Uterus (tissue), 3 donors: ENCODE measurements at regions not wholly inside any gene's neighbourhood (a gene's known extent, or its start where the extent isn't known, plus 50 kb on each side); places are given as distances from the start of the nearest gene placed in this dataset.

ENCODE experiments used
- DNase-seq, 2 donors: peaks; one replicate each; pipeline ENCODE4 v3.0.0-alpha.2; 2019 to 2020
- H3K27ac ChIP-seq, 2 donors: fragments of 200-600 bp; sonication (generic); 1 replicate in 1 of 2; 2 replicates in 1 of 2; pipeline ENCODE4 v1.5.1; 2016 to 2018
- H3K27me3 ChIP-seq, 2 donors: fragments of 200-600 bp; sonication (generic); one replicate each; pipeline ENCODE4 v1.5.1; 2018 to 2019; ENCODE audit warnings: control low read depth in 1 of 2
- H3K36me3 ChIP-seq, 2 donors: fragments of 200-600 bp; sonication (generic); one replicate each; pipeline ENCODE4 v1.5.1; 2019; ENCODE audit warnings: control low read depth in 1 of 2
- H3K4me1 ChIP-seq, 2 donors: fragments of 200-600 bp; sonication (generic); one replicate each; pipeline ENCODE4 v1.5.1; 2018 to 2019; ENCODE audit warnings: control low read depth in 1 of 2
- H3K4me3 ChIP-seq, 2 donors: fragments of 200-600 bp; sonication (generic); 1 replicate in 1 of 2; 2 replicates in 1 of 2; pipeline ENCODE4 v1.5.1; 2018 to 2019; ENCODE audit warnings: mild to moderate bottlenecking in 1 of 2
- H3K9me3 ChIP-seq, 2 donors: fragments of 200-600 bp; sonication (generic); one replicate each; pipeline ENCODE4 v1.5.1; 2019; ENCODE audit warnings: control low read depth in 1 of 2
- POLR2A ChIP-seq, 2 donors: fragments of 450-650 bp; IDR thresholded peaks; one replicate each; pipeline ENCODE4 v1.6.1; 2016; ENCODE audit warnings: antibody characterized with exemption in 2 of 2, mild to moderate bottlenecking in 1 of 2, moderate library complexity in 1 of 2
- intact Hi-C: fragments of 100-400 bp; cut with DNase I; formaldehyde crosslinking; loops from one replicate; pipeline ENCODE4 v1.15.1; 2023; ENCODE audit warnings: low total_unique reads
- TF ChIP-seq, protein P1 (sequence below), 4 experiments: fragments of 200-600 bp in 2 of 4; fragments of 450-650 bp in 2 of 4; sonication (generic) in 2 of 4; IDR thresholded peaks; one replicate each; pipeline ENCODE4 v1.5.1; 2016 to 2019; ENCODE audit warnings: antibody characterized with exemption in 4 of 4, mild to moderate bottlenecking in 2 of 4, moderate library complexity in 1 of 4
- donor health status: DM: yes; HTN: yes; CAD: no.

DNA sequence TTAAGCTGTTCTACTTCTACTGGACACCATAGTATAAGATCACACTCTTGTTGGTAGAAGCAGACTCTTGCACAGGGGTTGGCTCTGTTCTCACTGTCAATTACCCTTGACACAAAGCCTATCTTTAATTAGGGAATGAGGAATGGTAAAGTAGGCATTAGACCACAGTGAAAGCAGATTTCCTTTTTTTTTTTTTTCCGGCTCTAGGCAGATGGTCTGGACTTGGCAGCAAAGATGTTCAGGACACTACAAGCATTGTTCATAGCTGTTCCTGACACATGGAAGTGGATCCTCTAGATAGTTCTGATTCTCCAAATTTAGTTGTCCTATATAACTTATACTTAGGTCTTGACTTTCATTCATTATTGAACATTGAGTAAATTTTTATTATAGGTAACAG lies 672.2 kb upstream of the CELF4 start:
- Histone ChIP-seq H3K36me3 (no peaks in the 10 kb centered on the region), H3K27ac (no peak overlapping the region), H3K4me1 (no peaks in the 10 kb centered on the region), H3K27me3 (no peaks in the 10 kb centered on the region), H3K4me3 (no peak overlapping the region), H3K9me3 (no peaks in the 10 kb centered on the region)
- TF ChIP-seq POLR2A (IDR thresholded peaks at IDR 0.05): no peak
- TF ChIP-seq, protein P1, sequence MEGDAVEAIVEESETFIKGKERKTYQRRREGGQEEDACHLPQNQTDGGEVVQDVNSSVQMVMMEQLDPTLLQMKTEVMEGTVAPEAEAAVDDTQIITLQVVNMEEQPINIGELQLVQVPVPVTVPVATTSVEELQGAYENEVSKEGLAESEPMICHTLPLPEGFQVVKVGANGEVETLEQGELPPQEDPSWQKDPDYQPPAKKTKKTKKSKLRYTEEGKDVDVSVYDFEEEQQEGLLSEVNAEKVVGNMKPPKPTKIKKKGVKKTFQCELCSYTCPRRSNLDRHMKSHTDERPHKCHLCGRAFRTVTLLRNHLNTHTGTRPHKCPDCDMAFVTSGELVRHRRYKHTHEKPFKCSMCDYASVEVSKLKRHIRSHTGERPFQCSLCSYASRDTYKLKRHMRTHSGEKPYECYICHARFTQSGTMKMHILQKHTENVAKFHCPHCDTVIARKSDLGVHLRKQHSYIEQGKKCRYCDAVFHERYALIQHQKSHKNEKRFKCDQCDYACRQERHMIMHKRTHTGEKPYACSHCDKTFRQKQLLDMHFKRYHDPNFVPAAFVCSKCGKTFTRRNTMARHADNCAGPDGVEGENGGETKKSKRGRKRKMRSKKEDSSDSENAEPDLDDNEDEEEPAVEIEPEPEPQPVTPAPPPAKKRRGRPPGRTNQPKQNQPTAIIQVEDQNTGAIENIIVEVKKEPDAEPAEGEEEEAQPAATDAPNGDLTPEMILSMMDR (IDR thresholded peaks at IDR 0.05): no peak
- intact Hi-C loops: no loop called here
- no peak for DNase-seq

DNA sequence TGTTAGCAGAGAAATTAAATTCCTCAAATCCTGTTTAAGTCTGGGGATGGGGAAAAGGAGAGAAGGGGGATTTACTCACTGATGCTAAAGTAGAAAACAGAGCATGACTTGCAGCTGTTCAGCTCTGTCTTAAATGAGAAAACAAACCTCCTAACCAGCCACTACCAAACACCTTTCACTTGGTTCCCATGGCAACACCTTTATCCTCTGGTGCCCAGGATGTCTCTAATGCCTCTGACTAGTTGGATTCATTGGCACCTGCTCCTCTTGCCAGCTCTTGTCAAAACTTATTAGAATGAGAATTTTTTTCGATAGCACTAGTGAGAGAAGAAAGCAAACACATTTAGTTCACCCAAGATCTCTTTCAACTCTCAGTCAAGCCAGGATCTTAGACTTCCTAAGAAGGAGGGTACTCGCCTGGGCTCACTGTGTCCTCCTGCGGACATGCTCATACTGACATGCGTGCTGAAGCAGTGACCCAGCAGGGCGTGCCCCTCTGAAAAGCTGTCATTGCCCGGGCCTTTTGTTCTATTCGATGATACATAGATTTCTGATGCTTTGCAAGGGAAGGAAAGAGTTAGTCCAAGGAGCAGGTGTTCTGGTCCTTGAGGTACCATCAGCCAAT lies 656.0 kb upstream of the CELF4 start:
- Histone ChIP-seq H3K4me3 (no peak overlapping the region), H3K9me3 (no peaks in the 10 kb centered on the region), H3K4me1 (no peaks in the 10 kb centered on the region), H3K27me3 (no peaks in the 10 kb centered on the region), H3K27ac (no peak overlapping the region), H3K36me3 (no peaks in the 10 kb centered on the region)
- no peak for TF ChIP-seq POLR2A (IDR thresholded peaks at IDR 0.05)
- TF ChIP-seq, protein P1 (IDR thresholded peaks at IDR 0.05): no peak
- intact Hi-C loops: no loop called here
- no peak for DNase-seq

DNA sequence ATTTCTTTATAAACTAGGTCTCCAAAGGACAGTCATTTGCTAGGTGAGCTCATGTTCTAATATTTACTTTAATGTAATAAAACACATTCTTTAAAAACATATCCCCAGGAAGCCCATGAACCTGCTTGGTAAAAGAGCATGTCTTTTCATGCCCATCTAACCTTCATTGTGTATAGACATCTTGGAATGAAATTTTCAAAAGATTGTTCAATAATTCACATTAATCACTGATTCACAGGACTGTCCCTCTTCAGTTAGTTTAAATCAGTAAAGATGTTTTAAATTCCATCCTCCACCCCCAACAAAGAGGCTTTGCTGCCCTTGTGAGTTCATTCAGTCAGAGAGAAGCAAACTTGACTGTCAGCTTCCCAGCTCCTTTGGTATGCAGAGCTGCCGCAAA lies 633.4 kb upstream of the CELF4 start:
- no peak for DNase-seq
- H3K4me3 ChIP-seq: no peak overlapping the region
- no peaks in the 10 kb centered on the region for H3K4me1 ChIP-seq
- no peaks in the 10 kb centered on the region for H3K27me3 ChIP-seq
- H3K9me3 ChIP-seq: no peaks in the 10 kb centered on the region
- TF ChIP-seq, protein P1 (IDR thresholded peaks at IDR 0.05): no peak
- no peak for TF ChIP-seq POLR2A (IDR thresholded peaks at IDR 0.05)
- intact Hi-C loops: no loop called here
- no peak overlapping the region for H3K27ac ChIP-seq
- no peaks in the 10 kb centered on the region for H3K36me3 ChIP-seq

DNA sequence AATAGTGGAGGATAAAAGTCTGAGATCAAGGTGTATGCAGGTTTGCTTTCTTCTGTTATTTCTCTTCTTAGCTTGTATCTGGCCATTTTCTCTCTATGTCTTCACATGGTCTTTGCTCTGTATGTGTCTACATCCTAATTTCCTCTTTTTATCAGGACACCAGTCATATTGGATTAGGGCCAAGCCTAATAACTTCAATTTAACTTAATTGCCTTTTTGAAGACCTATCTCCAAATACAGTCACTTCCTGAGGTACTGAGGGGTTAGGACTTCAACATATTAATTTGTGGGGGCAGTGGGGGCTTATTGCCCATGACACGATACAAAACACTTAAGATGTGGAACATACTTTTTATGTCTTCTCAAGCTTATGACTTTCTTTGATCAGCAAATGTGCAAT lies 632.9 kb upstream of the CELF4 start:
- TF ChIP-seq, protein P1 (IDR thresholded peaks at IDR 0.05): no peak
- no peak for TF ChIP-seq POLR2A (IDR thresholded peaks at IDR 0.05)
- intact Hi-C loops: no loop called here
- Histone ChIP-seq H3K9me3 (no peaks in the 10 kb centered on the region), H3K4me1 (no peaks in the 10 kb centered on the region), H3K27ac (no peak overlapping the region), H3K36me3 (no peaks in the 10 kb centered on the region), H3K4me3 (no peak overlapping the region), H3K27me3 (no peaks in the 10 kb centered on the region)
- DNase-seq: no peak

DNA sequence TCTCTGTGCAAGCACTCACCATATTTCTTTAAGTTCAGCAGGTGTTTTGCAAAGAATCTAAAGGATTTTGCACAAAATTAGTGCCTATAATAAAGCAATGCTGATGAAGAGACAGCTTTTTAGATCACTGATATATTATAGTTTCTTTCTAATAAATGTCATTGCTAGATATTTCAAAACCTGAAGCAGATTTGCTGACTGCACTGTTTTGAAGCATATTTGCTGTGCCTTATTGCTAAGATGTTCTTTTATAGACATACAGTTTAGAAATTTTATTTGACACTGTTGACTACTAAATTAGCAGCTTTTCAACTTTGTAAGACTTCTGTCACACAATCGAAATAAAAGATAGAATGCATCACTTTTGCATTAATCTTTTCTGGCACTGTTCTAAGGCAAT lies 620.9 kb upstream of the CELF4 start:
- no peak for DNase-seq
- Histone ChIP-seq H3K4me1 (no peaks in the 10 kb centered on the region), H3K9me3 (no peaks in the 10 kb centered on the region), H3K4me3 (no peak overlapping the region), H3K36me3 (no peaks in the 10 kb centered on the region), H3K27me3 (no peaks in the 10 kb centered on the region), H3K27ac (no peak overlapping the region)
- TF ChIP-seq POLR2A (IDR thresholded peaks at IDR 0.05): no peak
- TF ChIP-seq, protein P1 (IDR thresholded peaks at IDR 0.05): no peak
- intact Hi-C loops: no loop called here
